HEK293 (cell line): ENCODE measurements at regions not wholly inside any gene's neighbourhood (a gene's known extent, or its start where the extent isn't known, plus 50 kb on each side); places are given as distances from the start of the nearest gene placed in this dataset.

Experiments used
- CTCF ChIA-PET: fragments of 350-600 bp; formaldehyde crosslinking; extraction: SDS; loops from one replicate; lab custom pipeline; 2021; ENCODE audit warnings: antibody characterized with exemption; lab: Yijun Ruan, JAX
- POLR2A ChIA-PET: fragments of 300-600 bp; formaldehyde crosslinking; extraction: SDS; loops from one replicate; lab custom pipeline; 2020; ENCODE audit warnings: antibody characterized with exemption, inconsistent platforms; lab: Yijun Ruan, JAX
- H3K27ac ChIP-seq: fragments of 200-500 bp; sonication (Bioruptor generic); 2 replicates; pipeline ENCODE4 v1.5.1; 2014; ENCODE audit warnings: low read depth, low read length, control low read depth, inconsistent platforms; ENCODE audit errors: extremely low read depth
- H3K36me3 ChIP-seq, 2 experiments: fragments of 200-500 bp in 1 of 2; sonication (Bioruptor generic) in 1 of 2; 1 replicate in 1 of 2; 2 replicates in 1 of 2; pipeline ENCODE4 v1.5.1; 2014 to 2017; ENCODE audit warnings: inconsistent platforms in 2 of 2, low read length in 2 of 2; ENCODE audit not compliant: control insufficient read depth in 2 of 2, insufficient read depth in 1 of 2
- H3K4me1 ChIP-seq: fragments of 200-500 bp; sonication (Bioruptor generic); 2 replicates; pipeline ENCODE4 v1.5.1; 2014; ENCODE audit warnings: mild to moderate bottlenecking, low read length, inconsistent platforms; ENCODE audit not compliant: control insufficient read depth, insufficient read depth
- H3K4me3 ChIP-seq: 2 replicates; pipeline ENCODE4 v1.5.1; 2011; ENCODE audit warnings: low read depth, mild to moderate bottlenecking, control low read depth, low read length, moderate library complexity
- H3K9me3 ChIP-seq: fragments of 200-500 bp; sonication (Bioruptor generic); 2 replicates; pipeline ENCODE4 v1.5.1; 2014; ENCODE audit warnings: low read depth, low read length, inconsistent platforms; ENCODE audit not compliant: control insufficient read depth, insufficient read depth
- GFI1B ChIP-seq: fragments of 450-650 bp; formaldehyde crosslinking; IDR thresholded peaks from 2 replicates; pipeline ENCODE4 v1.5.1; 2016; ENCODE audit warnings: missing biosample characterization, missing genetic modification characterization
- GLI2 ChIP-seq: fragments of 450-650 bp; formaldehyde crosslinking; IDR thresholded peaks from 2 replicates; pipeline ENCODE4; 2017; ENCODE audit warnings: missing biosample characterization, missing genetic modification characterization, low read depth, borderline replicate concordance
- MYNN ChIP-seq: fragments of 450-650 bp; formaldehyde crosslinking; IDR thresholded peaks from 2 replicates; pipeline ENCODE4 v1.5.1; 2016; ENCODE audit warnings: missing biosample characterization, missing genetic modification characterization, borderline replicate concordance
- PATZ1 ChIP-seq: fragments of 450-650 bp; formaldehyde crosslinking; IDR thresholded peaks from 2 replicates; pipeline ENCODE4 v1.5.1; 2016; ENCODE audit warnings: missing biosample characterization, missing genetic modification characterization
- ZBTB17 ChIP-seq: fragments of 450-650 bp; formaldehyde crosslinking; IDR thresholded peaks from 2 replicates; pipeline ENCODE4 v1.5.1; 2016; ENCODE audit warnings: missing biosample characterization, missing genetic modification characterization
- ZFP41 ChIP-seq: fragments of 450-650 bp; formaldehyde crosslinking; IDR thresholded peaks from 2 replicates; pipeline ENCODE4 v1.5.1; 2016; ENCODE audit warnings: missing biosample characterization, missing genetic modification characterization, borderline replicate concordance
- ZNF138 ChIP-seq: fragments of 450-650 bp; formaldehyde crosslinking; IDR thresholded peaks from 2 replicates; pipeline ENCODE4 v1.5.1; 2016; ENCODE audit warnings: missing biosample characterization, missing genetic modification characterization, borderline replicate concordance
- ZNF350 ChIP-seq: fragments of 450-650 bp; formaldehyde crosslinking; IDR thresholded peaks from 2 replicates; pipeline ENCODE4 v1.5.0; 2017; ENCODE audit warnings: missing biosample characterization, mild to moderate bottlenecking, missing genetic modification characterization
- ZNF354C ChIP-seq: fragments of 450-650 bp; formaldehyde crosslinking; IDR thresholded peaks from 2 replicates; pipeline ENCODE4 v1.5.1; 2016; ENCODE audit warnings: missing biosample characterization, missing genetic modification characterization, low read depth, borderline replicate concordance
- ZNF449 ChIP-seq: fragments of 450-650 bp; formaldehyde crosslinking; IDR thresholded peaks from 2 replicates; pipeline ENCODE4 v1.5.1; 2017; ENCODE audit warnings: missing biosample characterization, mild to moderate bottlenecking, missing genetic modification characterization, moderate library complexity
- ZNF501 ChIP-seq: fragments of 450-650 bp; formaldehyde crosslinking; IDR thresholded peaks from 2 replicates; pipeline ENCODE4 v1.5.1; 2016; ENCODE audit warnings: missing biosample characterization, missing genetic modification characterization
- ZNF530 ChIP-seq: fragments of 450-650 bp; formaldehyde crosslinking; IDR thresholded peaks from 2 replicates; pipeline ENCODE4 v1.5.1; 2016; ENCODE audit warnings: low read depth, missing biosample characterization, missing genetic modification characterization
- ZNF549 ChIP-seq: fragments of 450-650 bp; IDR thresholded peaks from 2 replicates; pipeline ENCODE4 v1.5.1; 2018; ENCODE audit warnings: missing biosample characterization, missing genetic modification characterization, mild to moderate bottlenecking, inconsistent platforms, moderate library complexity
- ZNF600 ChIP-seq: fragments of 450-650 bp; formaldehyde crosslinking; IDR thresholded peaks from 2 replicates; pipeline ENCODE4 v1.5.1; 2016; ENCODE audit warnings: missing biosample characterization, missing genetic modification characterization
- ZNF658 ChIP-seq: fragments of 450-650 bp; formaldehyde crosslinking; IDR thresholded peaks from 2 replicates; pipeline ENCODE4; 2016; ENCODE audit warnings: missing biosample characterization, missing genetic modification characterization
- ZNF660 ChIP-seq: fragments of 450-650 bp; IDR thresholded peaks from 2 replicates; pipeline ENCODE4 v1.5.1; 2018; ENCODE audit warnings: missing biosample characterization, mild to moderate bottlenecking, missing genetic modification characterization
- ZNF670 ChIP-seq: fragments of 450-650 bp; formaldehyde crosslinking; IDR thresholded peaks from 2 replicates; pipeline ENCODE4 v1.5.1; 2016; ENCODE audit warnings: missing biosample characterization, missing genetic modification characterization, low read depth
- ZNF76 ChIP-seq: fragments of 450-650 bp; formaldehyde crosslinking; IDR thresholded peaks from 2 replicates; pipeline ENCODE4; 2016; ENCODE audit warnings: low read depth, missing biosample characterization, missing genetic modification characterization, borderline replicate concordance
- ZNF843 ChIP-seq: fragments of 450-650 bp; formaldehyde crosslinking; IDR thresholded peaks from 2 replicates; pipeline ENCODE4 v1.5.1; 2016; ENCODE audit warnings: missing biosample characterization, missing genetic modification characterization
- ZSCAN18 ChIP-seq: fragments of 450-650 bp; formaldehyde crosslinking; IDR thresholded peaks from 2 replicates; pipeline ENCODE4 v1.5.1; 2016; ENCODE audit warnings: missing biosample characterization, missing genetic modification characterization
- TF ChIP-seq, protein P1 (sequence below): fragments of 450-650 bp; formaldehyde crosslinking; IDR thresholded peaks from 2 replicates; pipeline ENCODE4 v1.5.1; 2016; ENCODE audit warnings: missing biosample characterization, missing genetic modification characterization
- TF ChIP-seq, protein P2 (sequence below): fragments of 450-650 bp; IDR thresholded peaks from 2 replicates; pipeline ENCODE4 v1.5.1; 2018; ENCODE audit warnings: missing biosample characterization, missing genetic modification characterization
- TF ChIP-seq, protein P3 (sequence below): fragments of 450-650 bp; formaldehyde crosslinking; IDR thresholded peaks from 2 replicates; pipeline ENCODE4 v1.5.0; 2017; ENCODE audit warnings: missing biosample characterization, missing genetic modification characterization, borderline replicate concordance

DNA sequence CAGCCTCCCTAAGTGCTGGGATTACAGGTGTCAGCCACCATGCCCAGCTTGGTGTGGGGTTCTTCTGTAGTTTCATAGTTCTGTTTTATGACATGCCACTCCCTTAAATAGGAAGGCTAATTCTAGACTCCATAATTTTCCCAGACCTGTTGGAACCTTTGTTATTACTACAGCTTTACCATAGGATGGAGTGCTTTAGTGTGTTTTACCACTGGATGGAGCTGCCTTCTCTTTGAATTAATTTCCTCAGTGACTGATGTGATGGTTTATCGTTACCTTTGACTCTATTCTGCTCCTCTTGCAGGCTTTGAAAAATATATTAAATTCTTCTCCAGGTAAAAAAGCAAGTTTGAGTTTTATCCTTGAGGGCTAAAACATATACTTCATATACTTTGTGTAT is 84.6 kb upstream of the NEK7 start:
- Histone ChIP-seq H3K36me3 (no peaks in the 10 kb centered on the region), H3K9me3 (no peaks in the 10 kb centered on the region), H3K27ac (no peak overlapping the region), H3K4me3 (no peak overlapping the region), H3K4me1 (no peaks in the 10 kb centered on the region)
- POLR2A ChIA-PET, result no interaction called here
- no peak for TF ChIP-seq ZNF549 (tag by site-specific recombination)
- no peak for TF ChIP-seq PATZ1 (tag by site-specific recombination)
- no peak for TF ChIP-seq ZNF658 (tag by site-specific recombination)
- no peak for TF ChIP-seq ZFP41 (tag by site-specific recombination)
- no peak for TF ChIP-seq ZNF670 (tag by site-specific recombination)
- TF ChIP-seq ZNF138, result no peak
- TF ChIP-seq ZNF449 (tag by site-specific recombination), result no peak
- no peak for TF ChIP-seq ZNF501 (tag by site-specific recombination)
- CTCF ChIA-PET, result interaction anchor here (0.6 to 1.1 kb wide), 4 partner anchors 14 to 286 kb away, joined by 3 to 4 read pairs (median 4); no protein-coding TSS in a partner anchor

- POLR2A ChIA-PET, result no interaction called here
- Histone ChIP-seq H3K36me3 (no peaks in the 10 kb centered on the region), H3K4me1 (no peaks in the 10 kb centered on the region), H3K4me3 (no peak overlapping the region), H3K9me3 (no peaks in the 10 kb centered on the region), H3K27ac (no peak overlapping the region)
- CTCF ChIA-PET, result interaction anchor here (0.7 kb wide), 1 partner anchor 23 kb away, joined by 3 read pairs; no protein-coding TSS in a partner anchor
- TF ChIP-seq, protein P1, sequence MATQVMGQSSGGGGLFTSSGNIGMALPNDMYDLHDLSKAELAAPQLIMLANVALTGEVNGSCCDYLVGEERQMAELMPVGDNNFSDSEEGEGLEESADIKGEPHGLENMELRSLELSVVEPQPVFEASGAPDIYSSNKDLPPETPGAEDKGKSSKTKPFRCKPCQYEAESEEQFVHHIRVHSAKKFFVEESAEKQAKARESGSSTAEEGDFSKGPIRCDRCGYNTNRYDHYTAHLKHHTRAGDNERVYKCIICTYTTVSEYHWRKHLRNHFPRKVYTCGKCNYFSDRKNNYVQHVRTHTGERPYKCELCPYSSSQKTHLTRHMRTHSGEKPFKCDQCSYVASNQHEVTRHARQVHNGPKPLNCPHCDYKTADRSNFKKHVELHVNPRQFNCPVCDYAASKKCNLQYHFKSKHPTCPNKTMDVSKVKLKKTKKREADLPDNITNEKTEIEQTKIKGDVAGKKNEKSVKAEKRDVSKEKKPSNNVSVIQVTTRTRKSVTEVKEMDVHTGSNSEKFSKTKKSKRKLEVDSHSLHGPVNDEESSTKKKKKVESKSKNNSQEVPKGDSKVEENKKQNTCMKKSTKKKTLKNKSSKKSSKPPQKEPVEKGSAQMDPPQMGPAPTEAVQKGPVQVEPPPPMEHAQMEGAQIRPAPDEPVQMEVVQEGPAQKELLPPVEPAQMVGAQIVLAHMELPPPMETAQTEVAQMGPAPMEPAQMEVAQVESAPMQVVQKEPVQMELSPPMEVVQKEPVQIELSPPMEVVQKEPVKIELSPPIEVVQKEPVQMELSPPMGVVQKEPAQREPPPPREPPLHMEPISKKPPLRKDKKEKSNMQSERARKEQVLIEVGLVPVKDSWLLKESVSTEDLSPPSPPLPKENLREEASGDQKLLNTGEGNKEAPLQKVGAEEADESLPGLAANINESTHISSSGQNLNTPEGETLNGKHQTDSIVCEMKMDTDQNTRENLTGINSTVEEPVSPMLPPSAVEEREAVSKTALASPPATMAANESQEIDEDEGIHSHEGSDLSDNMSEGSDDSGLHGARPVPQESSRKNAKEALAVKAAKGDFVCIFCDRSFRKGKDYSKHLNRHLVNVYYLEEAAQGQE (tag by site-specific recombination), result no peak
- TF ChIP-seq ZNF660 (tag by site-specific recombination), result no peak
- no peak for TF ChIP-seq ZSCAN18 (tag by site-specific recombination)
- TF ChIP-seq MYNN (tag by site-specific recombination), result no peak
- TF ChIP-seq GFI1B (tag by site-specific recombination), result no peak
- no peak for TF ChIP-seq ZNF354C
- TF ChIP-seq ZNF76, result no peak
- no peak for TF ChIP-seq ZNF549 (tag by site-specific recombination)
- TF ChIP-seq, protein P2, sequence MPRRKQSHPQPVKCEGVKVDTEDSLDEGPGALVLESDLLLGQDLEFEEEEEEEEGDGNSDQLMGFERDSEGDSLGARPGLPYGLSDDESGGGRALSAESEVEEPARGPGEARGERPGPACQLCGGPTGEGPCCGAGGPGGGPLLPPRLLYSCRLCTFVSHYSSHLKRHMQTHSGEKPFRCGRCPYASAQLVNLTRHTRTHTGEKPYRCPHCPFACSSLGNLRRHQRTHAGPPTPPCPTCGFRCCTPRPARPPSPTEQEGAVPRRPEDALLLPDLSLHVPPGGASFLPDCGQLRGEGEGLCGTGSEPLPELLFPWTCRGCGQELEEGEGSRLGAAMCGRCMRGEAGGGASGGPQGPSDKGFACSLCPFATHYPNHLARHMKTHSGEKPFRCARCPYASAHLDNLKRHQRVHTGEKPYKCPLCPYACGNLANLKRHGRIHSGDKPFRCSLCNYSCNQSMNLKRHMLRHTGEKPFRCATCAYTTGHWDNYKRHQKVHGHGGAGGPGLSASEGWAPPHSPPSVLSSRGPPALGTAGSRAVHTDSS (tag by site-specific recombination), result no peak
- TF ChIP-seq, protein P3, sequence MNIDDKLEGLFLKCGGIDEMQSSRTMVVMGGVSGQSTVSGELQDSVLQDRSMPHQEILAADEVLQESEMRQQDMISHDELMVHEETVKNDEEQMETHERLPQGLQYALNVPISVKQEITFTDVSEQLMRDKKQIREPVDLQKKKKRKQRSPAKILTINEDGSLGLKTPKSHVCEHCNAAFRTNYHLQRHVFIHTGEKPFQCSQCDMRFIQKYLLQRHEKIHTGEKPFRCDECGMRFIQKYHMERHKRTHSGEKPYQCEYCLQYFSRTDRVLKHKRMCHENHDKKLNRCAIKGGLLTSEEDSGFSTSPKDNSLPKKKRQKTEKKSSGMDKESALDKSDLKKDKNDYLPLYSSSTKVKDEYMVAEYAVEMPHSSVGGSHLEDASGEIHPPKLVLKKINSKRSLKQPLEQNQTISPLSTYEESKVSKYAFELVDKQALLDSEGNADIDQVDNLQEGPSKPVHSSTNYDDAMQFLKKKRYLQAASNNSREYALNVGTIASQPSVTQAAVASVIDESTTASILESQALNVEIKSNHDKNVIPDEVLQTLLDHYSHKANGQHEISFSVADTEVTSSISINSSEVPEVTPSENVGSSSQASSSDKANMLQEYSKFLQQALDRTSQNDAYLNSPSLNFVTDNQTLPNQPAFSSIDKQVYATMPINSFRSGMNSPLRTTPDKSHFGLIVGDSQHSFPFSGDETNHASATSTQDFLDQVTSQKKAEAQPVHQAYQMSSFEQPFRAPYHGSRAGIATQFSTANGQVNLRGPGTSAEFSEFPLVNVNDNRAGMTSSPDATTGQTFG (tag by site-specific recombination), result no peak
- no peak for TF ChIP-seq ZNF530
- TF ChIP-seq ZNF350 (tag by site-specific recombination), result no peak
- TF ChIP-seq ZNF843 (tag by site-specific recombination), result no peak
- TF ChIP-seq GLI2 (tag by site-specific recombination), result no peak
- TF ChIP-seq ZBTB17, result no peak
- no peak for TF ChIP-seq ZNF600
Observed at GRCh38 chr1:198075296-198075695, 81.5 kb upstream of the NEK7 start.
